HG03565 (cell line): ENCODE measurements at regions not wholly inside any gene's neighbourhood (a gene's known extent, or its start where the extent isn't known, plus 50 kb on each side); places are given as distances from the start of the nearest gene placed in this dataset.

Experiments
- ATAC-seq: cut with Tn5 transposase; IDR thresholded peaks from one replicate; pipeline ENCODE4 v1.9.1; 2021; ENCODE audit warnings: mild to moderate bottlenecking, moderate library complexity; ENCODE audit not compliant: unreplicated experiment

- ATAC-seq, result no peak
These were observed 222.7 kb upstream of the CIBAR2 start for GRCh38 chr16:85334718-85335583.

GRCh38 chr16:85335584-85336491 is 223.6 kb upstream of the CIBAR2 start:
- ATAC-seq, result no peak

- ATAC-seq, result no peak
These were observed 225.8 kb upstream of the CIBAR2 start for GRCh38 chr16:85337910-85338637.

- ATAC-seq, result no peak
These were observed 226.3 kb upstream of the CIBAR2 start for GRCh38 chr16:85338638-85338982.

GRCh38 chr16:85338989-85339685 is 226.9 kb upstream of the CIBAR2 start:
- no peak for ATAC-seq

- ATAC-seq, result no peak
These were observed 229.9 kb upstream of the CIBAR2 start for GRCh38 chr16:85341972-85342695.

- no peak for ATAC-seq
These were observed 232.3 kb upstream of the CIBAR2 start for GRCh38 chr16:85344502-85345128.

- ATAC-seq, result no peak
These were observed 232.9 kb upstream of the CIBAR2 start for GRCh38 chr16:85345129-85345639.

- no peak for ATAC-seq
These were observed 234.3 kb upstream of the CIBAR2 start for GRCh38 chr16:85346404-85347212.

- no peak for ATAC-seq
These were observed 234.9 kb upstream of the CIBAR2 start for GRCh38 chr16:85347213-85347591.

GRCh38 chr16:85348065-85348840 is 236.0 kb upstream of the CIBAR2 start:
- no peak for ATAC-seq

GRCh38 chr16:85348911-85349334 is 236.7 kb upstream of the CIBAR2 start:
- no peak for ATAC-seq

GRCh38 chr16:85349365-85350145 is 237.3 kb upstream of the CIBAR2 start:
- no peak for ATAC-seq

- no peak for ATAC-seq
These were observed 238.0 kb upstream of the CIBAR2 start for GRCh38 chr16:85350146-85350728.

GRCh38 chr16:85350973-85351372 is 238.7 kb upstream of the CIBAR2 start:
- ATAC-seq, result no peak

GRCh38 chr16:85353013-85353412 is 240.7 kb upstream of the CIBAR2 start:
- ATAC-seq, result no peak
